ENCODE measurements at regions not wholly inside any gene's neighbourhood (a gene's known extent, or its start where the extent isn't known, plus 50 kb on each side); places are given as distances from the start of the nearest gene placed in this dataset.

DNA sequence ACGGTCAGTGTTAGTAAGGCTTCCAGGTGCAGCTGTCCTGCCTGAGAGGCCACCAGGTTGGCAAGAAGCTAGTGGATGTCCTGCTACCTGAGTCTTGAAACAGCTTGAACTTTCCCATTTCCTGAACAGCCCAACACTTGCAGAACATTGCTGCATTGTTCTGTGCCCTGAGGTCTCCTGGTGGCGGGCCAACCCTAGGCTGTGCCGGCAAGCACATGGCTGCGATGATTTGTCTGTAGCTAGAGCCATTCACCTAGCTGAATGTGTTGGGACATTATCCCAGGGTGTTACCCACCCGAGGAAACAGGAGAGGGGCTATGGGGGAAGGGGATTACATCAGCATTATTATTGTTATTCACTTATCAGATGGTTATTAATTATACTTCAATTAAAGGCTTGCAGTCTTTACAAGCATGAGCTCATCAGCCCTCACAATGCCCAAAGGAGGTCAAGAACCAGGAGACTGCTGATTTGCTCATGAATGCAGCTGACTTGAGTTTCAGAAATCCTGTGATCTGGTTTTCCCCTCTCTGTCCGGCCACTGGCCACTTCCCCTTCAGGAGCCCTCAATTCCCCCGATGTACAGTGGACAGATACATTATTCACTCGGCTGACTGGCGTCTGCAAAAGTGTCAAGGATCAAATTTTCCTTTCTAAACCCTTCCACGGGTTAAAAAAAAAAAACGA is 187.6 kb upstream of the TSC22D1 start:
- TF ChIP-seq, protein P1, sequence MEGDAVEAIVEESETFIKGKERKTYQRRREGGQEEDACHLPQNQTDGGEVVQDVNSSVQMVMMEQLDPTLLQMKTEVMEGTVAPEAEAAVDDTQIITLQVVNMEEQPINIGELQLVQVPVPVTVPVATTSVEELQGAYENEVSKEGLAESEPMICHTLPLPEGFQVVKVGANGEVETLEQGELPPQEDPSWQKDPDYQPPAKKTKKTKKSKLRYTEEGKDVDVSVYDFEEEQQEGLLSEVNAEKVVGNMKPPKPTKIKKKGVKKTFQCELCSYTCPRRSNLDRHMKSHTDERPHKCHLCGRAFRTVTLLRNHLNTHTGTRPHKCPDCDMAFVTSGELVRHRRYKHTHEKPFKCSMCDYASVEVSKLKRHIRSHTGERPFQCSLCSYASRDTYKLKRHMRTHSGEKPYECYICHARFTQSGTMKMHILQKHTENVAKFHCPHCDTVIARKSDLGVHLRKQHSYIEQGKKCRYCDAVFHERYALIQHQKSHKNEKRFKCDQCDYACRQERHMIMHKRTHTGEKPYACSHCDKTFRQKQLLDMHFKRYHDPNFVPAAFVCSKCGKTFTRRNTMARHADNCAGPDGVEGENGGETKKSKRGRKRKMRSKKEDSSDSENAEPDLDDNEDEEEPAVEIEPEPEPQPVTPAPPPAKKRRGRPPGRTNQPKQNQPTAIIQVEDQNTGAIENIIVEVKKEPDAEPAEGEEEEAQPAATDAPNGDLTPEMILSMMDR (IDR thresholded peaks at IDR 0.05; ENCODE audit: low read depth, low read length, missing input control) = no peak
- no peak for TF ChIP-seq RAD21 (IDR thresholded peaks at IDR 0.05)
- TF ChIP-seq MAX (IDR thresholded peaks at IDR 0.05) = no peak
- TF ChIP-seq REST (IDR thresholded peaks at IDR 0.05) = no peak
- no peak for TF ChIP-seq JUND (IDR thresholded peaks at IDR 0.05)
- no peak for TF ChIP-seq TAF1 (conservative IDR thresholded peaks at IDR 0.05)
- TF ChIP-seq ZBTB33 (IDR thresholded peaks at IDR 0.05) = no peak
- no peak for TF ChIP-seq NR2F2 (IDR thresholded peaks at IDR 0.05)
- no peak for TF ChIP-seq YY1 (IDR thresholded peaks at IDR 0.05)
- no peak for TF ChIP-seq HNF4A (conservative IDR thresholded peaks at IDR 0.05)

All from liver (tissue), 3 donors.